ENCODE measurements at regions not wholly inside any gene's neighbourhood (a gene's known extent, or its start where the extent isn't known, plus 50 kb on each side); places are given as distances from the start of the nearest gene placed in this dataset.

GRCh38 chr3:67981077-67981476 is 326.7 kb upstream of the SUCLG2 start:
- DNase-seq (ENCODE audit: low spot score): no peak
- Histone ChIP-seq H3K4me3 (no peak overlapping the region), H3K27ac (no peak overlapping the region)
- TF ChIP-seq CTCF (IDR thresholded peaks at IDR 0.05): no peak

DNA sequence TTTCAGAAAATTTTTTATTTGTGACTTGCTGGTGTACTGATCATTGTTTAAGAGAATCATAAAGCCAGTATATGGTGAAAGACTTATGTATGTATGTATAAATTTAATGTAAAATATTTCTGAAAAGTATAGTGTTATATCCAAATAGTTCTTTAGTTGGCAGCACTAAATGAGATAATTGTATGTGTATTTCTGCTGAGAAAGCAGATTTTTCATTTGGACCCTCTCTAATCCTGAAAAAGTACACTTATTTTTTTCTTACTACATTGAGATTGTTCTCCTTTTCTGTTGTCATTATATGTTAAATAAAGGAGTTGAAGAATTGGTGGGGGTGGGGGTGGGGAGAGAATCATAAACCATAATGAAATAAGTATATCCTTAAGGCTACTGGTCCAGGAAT is 324.9 kb upstream of the SUCLG2 start:
- no peak overlapping the region for H3K4me3 ChIP-seq
- no peak for TF ChIP-seq CTCF (IDR thresholded peaks at IDR 0.05)
- no peak overlapping the region for H3K27ac ChIP-seq
- DNase-seq (ENCODE audit: low spot score): no peak

DNA sequence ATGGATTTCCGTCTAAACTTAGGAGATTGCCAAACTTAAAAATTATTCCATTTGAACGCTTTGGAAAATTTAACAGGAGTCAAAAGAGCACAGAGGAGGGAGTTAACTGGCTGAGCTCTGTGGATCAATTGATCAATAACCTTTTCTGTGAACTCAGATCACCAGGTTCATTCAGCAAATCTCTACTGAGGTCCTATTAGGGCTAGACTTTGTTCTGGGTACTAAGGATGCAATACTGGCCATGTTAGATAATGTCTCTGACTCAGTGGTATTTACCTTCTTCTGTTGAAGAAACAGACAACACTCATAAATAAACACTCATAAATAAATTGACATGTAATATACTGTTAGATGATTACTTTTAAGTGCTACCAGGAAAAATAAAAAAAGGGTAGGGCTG is 323.4 kb upstream of the SUCLG2 start:
- TF ChIP-seq CTCF (IDR thresholded peaks at IDR 0.05): no peak
- DNase-seq (ENCODE audit: low spot score): no peak
- Histone ChIP-seq H3K4me3 (no peak overlapping the region), H3K27ac (no peak overlapping the region)

GRCh38 chr3:67976663-67977062 is 322.3 kb upstream of the SUCLG2 start:
- TF ChIP-seq CTCF (IDR thresholded peaks at IDR 0.05): no peak
- H3K4me3 ChIP-seq: no peak overlapping the region
- DNase-seq (ENCODE audit: low spot score): no peak
- no peak overlapping the region for H3K27ac ChIP-seq

DNA sequence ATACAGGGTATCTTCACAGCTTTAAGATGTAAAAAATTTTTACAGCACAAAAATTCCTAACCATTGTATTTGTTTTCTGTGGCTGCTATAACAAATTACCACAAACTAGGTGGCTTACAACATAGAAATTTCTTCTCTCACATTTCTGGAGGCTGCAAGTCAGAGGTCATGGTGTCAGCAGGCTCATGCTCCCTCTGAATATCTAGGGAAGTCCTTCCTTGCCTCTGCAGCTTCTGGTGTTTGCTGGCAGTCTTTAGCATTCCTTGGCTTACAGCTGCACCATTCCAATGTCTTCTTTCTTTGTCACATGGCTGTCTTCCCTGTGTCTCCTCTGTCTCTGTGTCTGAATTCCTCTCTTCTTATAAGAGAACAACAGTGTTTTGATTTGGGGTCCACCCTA is 310.2 kb upstream of the SUCLG2 start:
- DNase-seq (ENCODE audit: low spot score): no peak
- no peak overlapping the region for H3K4me3 ChIP-seq
- no peak overlapping the region for H3K27ac ChIP-seq
- no peak for TF ChIP-seq CTCF (IDR thresholded peaks at IDR 0.05)

DNA sequence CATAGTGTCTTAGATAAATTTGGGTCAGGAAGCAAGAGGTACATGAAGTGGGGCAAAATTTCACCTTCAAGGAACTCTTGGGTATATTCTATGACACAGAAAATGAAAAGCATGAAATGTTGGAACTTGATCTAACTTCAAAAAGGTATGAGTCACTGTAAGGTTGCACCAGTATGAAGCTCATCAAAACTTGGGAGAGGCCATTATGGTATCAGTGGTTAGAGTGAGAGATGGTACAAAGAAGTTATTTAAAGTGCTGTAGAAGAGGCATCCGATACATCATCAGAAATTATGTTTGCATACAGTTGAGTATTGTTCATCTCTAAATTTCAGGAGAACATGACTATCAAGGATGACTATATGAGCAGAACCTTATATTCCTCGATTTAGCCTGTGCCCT is 302.9 kb upstream of the SUCLG2 start:
- no peak for DNase-seq (ENCODE audit: low spot score)
- no peak for TF ChIP-seq CTCF (IDR thresholded peaks at IDR 0.05)
- H3K27ac ChIP-seq: no peak overlapping the region
- H3K4me3 ChIP-seq: no peak overlapping the region

- H3K4me3 ChIP-seq: no peak overlapping the region
- DNase-seq (ENCODE audit: low spot score): no peak
- no peak overlapping the region for H3K27ac ChIP-seq
- TF ChIP-seq CTCF (IDR thresholded peaks at IDR 0.05): no peak
These were observed 293.5 kb upstream of the SUCLG2 start for GRCh38 chr3:67947808-67948508.
